Transverse colon (tissue), 4 donors: ENCODE measurements at regions not wholly inside any gene's neighbourhood (a gene's known extent, or its start where the extent isn't known, plus 50 kb on each side); places are given as distances from the start of the nearest gene placed in this dataset.

ENCODE experiments used
- DNase-seq: peaks from one replicate; pipeline ENCODE4 v3.0.0-alpha.2; 2019
- H3K27ac ChIP-seq, 4 donors: fragments of 200-600 bp; sonication (generic); 2 replicates each; pipeline ENCODE4 v1.5.1; 2016 to 2018; ENCODE audit warnings: inconsistent platforms in 4 of 4
- H3K27me3 ChIP-seq: fragments of 200-600 bp; sonication (generic); 2 replicates; pipeline ENCODE4 v1.5.1; 2017; ENCODE audit warnings: inconsistent platforms
- H3K36me3 ChIP-seq, 4 donors: fragments of 200-600 bp; sonication (generic); 2 replicates each; pipeline ENCODE4 v1.5.1; 2017 to 2019; ENCODE audit warnings: inconsistent platforms in 4 of 4
- H3K4me1 ChIP-seq, 4 donors: fragments of 200-600 bp; sonication (generic); 2 replicates each; pipeline ENCODE4 v1.5.1; 2017 to 2020; ENCODE audit warnings: inconsistent platforms in 4 of 4
- H3K4me3 ChIP-seq, 4 donors: fragments of 200-600 bp; sonication (generic); 1 replicate in 1 of 4; 2 replicates in 3 of 4; pipeline versions ENCODE4 v1.5.1 to v1.6.1; 2017 to 2019; ENCODE audit warnings: inconsistent platforms in 4 of 4
- H3K9me3 ChIP-seq, 2 donors: fragments of 200-600 bp; sonication (generic); 2 replicates each; pipeline ENCODE4 v1.5.1; 2017 to 2019; ENCODE audit warnings: inconsistent platforms in 2 of 2
- EP300 ChIP-seq: sonication (generic); formaldehyde crosslinking; IDR thresholded peaks from one replicate; pipeline ENCODE4 v1.6.1; 2017; ENCODE audit warnings: antibody characterized with exemption, low read depth
- POLR2A ChIP-seq: fragments of 450-650 bp; IDR thresholded peaks from one replicate; pipeline ENCODE4 v1.6.1; 2016; ENCODE audit warnings: antibody characterized with exemption, mild to moderate bottlenecking, moderate library complexity
- POLR2AphosphoS5 ChIP-seq, 3 donors: sonication (generic); formaldehyde crosslinking; IDR thresholded peaks; one replicate each; pipeline ENCODE4 v1.6.1; 2016; ENCODE audit warnings: antibody characterized with exemption in 3 of 3
- WGBS, 2 donors: methylation state at CpG; one replicate each; pipeline ENCODE4 v1.1.5; 2018; ENCODE audit warnings: low coverage in 1 of 2; 5-methylcytosine and 5-hydroxymethylcytosine counted together
- in situ Hi-C, 4 donors: fragments of 200-750 bp; cut with MboI; loops; one replicate each; pipeline versions ENCODE4 v1.15.0 to v1.15.1; 2017; ENCODE audit warnings: low sequenced_read_pairs in 3 of 4, low pct_ligation_motif_present in 1 of 4, low pct_unique_long_range_greater_than_20kb in 1 of 4
- intact Hi-C: fragments of 100-400 bp; cut with DNase I; formaldehyde crosslinking; loops from one replicate; pipeline ENCODE4 v1.15.1; 2023; ENCODE audit warnings: low total_unique reads
- TF ChIP-seq, protein P1 (sequence below), 5 experiments: fragments of 200-600 bp in 3 of 5; fragments of 450-650 bp in 2 of 5; sonication (generic) in 3 of 5; IDR thresholded peaks; 1 replicate in 2 of 5; 2 replicates in 3 of 5; pipeline ENCODE4 v1.5.1; 2016 to 2017; ENCODE audit warnings: antibody characterized with exemption in 5 of 5, inconsistent platforms in 3 of 5, mild to moderate bottlenecking in 2 of 5, moderate library complexity in 1 of 5

DNA sequence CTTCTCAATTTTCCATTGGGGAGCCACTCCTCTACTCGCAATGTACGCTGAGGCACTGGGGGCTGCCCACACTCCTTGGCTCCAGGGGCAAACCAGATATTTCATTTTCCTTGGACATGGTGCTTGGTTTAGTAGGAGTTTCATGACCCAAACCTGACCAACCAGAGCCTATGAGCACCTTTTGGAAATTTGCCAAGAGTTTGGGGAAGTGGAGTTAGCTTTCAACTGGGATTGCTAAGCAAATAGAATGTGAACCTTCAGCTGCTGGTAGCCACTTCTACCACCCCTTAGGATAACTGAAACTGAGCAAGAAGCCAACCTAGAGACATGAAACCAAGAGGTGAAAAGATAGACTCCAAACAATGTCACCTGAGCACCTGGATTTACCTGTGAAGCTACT is 74.9 kb upstream of the COL13A1 start:
- Histone ChIP-seq H3K36me3 (no peaks in the 10 kb centered on the region), H3K27me3 (no peaks in the 10 kb centered on the region), H3K9me3 (no peaks in the 10 kb centered on the region), H3K4me3 (no peak overlapping the region), H3K4me1 (peaks cover 0 to 8% (median 0%) of the 10 kb centered on the region in 4 donors), H3K27ac (no peak overlapping the region)
- WGBS, 2 donors, result 100% methylated on average over 2 of the region's 2 CpGs; no CpG with 5 or more reads in 1 of the 2 donors
- TF ChIP-seq POLR2AphosphoS5 (IDR thresholded peaks at IDR 0.05) (no peak), EP300 (no peak), POLR2A (no peak)
- TF ChIP-seq, protein P1, sequence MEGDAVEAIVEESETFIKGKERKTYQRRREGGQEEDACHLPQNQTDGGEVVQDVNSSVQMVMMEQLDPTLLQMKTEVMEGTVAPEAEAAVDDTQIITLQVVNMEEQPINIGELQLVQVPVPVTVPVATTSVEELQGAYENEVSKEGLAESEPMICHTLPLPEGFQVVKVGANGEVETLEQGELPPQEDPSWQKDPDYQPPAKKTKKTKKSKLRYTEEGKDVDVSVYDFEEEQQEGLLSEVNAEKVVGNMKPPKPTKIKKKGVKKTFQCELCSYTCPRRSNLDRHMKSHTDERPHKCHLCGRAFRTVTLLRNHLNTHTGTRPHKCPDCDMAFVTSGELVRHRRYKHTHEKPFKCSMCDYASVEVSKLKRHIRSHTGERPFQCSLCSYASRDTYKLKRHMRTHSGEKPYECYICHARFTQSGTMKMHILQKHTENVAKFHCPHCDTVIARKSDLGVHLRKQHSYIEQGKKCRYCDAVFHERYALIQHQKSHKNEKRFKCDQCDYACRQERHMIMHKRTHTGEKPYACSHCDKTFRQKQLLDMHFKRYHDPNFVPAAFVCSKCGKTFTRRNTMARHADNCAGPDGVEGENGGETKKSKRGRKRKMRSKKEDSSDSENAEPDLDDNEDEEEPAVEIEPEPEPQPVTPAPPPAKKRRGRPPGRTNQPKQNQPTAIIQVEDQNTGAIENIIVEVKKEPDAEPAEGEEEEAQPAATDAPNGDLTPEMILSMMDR (IDR thresholded peaks at IDR 0.05), result no peak
- intact Hi-C loops, result loop anchor here (5.0 kb wide), 2 partner anchors 730 to 1910 kb away; no protein-coding TSS in a partner anchor
- DNase-seq, result no peak
- in situ Hi-C loops, result no loop called here

DNA sequence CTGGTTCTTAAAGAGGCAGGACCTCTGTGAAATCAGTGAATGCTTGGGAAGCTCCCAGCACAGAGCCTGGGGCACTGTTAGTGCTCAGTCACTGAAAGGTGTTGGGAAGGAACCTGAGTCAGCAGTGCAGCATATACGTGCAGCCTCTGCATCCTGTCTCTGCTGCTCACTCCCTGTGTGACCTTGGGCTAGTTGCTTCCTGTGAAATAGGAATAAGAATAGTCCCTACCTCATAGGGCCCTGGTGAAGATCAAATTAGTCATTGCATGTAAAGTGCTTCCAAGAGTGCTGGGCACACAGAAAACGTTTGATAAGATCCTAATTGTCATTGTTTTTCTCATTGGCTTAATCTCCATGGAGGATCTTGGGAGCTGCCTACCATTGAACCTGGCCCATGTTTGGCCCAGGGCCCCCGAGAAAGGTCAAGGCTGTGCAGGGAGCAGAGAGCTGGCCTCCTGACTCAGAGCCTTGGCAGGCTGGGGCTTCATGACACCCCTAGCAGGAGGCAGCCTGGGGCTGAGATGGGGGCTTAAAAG is 73.3 kb upstream of the COL13A1 start:
- Histone ChIP-seq H3K4me3 (no peak overlapping the region), H3K4me1 (peaks cover 0 to 8% (median 0%) of the 10 kb centered on the region in 4 donors), H3K36me3 (no peaks in the 10 kb centered on the region), H3K27me3 (no peaks in the 10 kb centered on the region), H3K27ac (no peak overlapping the region), H3K9me3 (no peaks in the 10 kb centered on the region)
- in situ Hi-C loops, result no loop called here
- DNase-seq, result no peak
- intact Hi-C loops, result loop anchor here (5.0 kb wide), 2 partner anchors 731 to 1909 kb away; no protein-coding TSS in a partner anchor
- no peak for TF ChIP-seq POLR2A
- TF ChIP-seq, protein P1 (IDR thresholded peaks at IDR 0.05), result no peak
- TF ChIP-seq POLR2AphosphoS5 (IDR thresholded peaks at IDR 0.05), result no peak
- no peak for TF ChIP-seq EP300
- 23% methylated on average over 2 of the region's 3 CpGs; no CpG with 5 or more reads in 1 of the 2 donors for WGBS, 2 donors

DNA sequence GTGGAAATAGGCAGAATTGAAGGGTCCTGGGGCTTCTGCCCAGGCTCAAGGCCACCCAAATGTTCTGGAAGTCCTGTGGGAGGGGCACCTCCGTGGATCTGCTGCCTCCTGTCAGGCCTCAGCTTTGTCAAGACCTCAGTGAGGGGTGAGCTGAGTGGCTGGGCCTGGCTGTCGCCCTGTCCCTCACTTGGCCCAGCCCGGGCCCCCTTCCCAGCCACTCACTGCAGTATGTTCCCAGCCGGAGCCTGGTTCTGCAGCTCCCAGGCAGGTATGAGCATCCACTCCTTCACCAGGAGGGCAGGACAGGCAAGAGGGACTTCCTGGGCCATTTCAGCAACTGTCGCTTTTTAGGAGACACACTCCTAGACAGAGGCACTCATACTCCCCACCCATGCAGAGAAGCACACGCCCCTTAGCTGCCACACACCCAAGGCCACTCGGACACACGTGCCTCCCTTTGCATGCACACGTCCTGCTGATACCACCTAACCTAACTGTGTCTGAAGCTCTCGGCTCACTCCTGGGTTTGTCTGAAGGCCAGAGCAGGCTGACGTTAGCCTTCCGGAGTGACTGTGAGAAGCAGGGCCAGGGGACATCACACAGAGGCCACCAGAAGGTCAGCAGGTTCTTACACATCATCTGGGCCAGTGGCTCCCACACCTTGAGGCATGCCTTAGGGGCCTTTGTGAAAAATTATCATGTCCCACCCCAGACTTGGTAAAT is 72.2 kb upstream of the COL13A1 start:
- Histone ChIP-seq H3K27ac (no peak overlapping the region), H3K27me3 (no peaks in the 10 kb centered on the region), H3K4me3 (no peak overlapping the region), H3K4me1 (peaks cover 0 to 8% (median 2%) of the 10 kb centered on the region in 4 donors), H3K36me3 (no peaks in the 10 kb centered on the region), H3K9me3 (no peaks in the 10 kb centered on the region)
- in situ Hi-C loops, result no loop called here
- no peak for DNase-seq
- 80% methylated on average over 10 of the region's 12 CpGs; no CpG with 5 or more reads in 1 of the 2 donors for WGBS, 2 donors
- TF ChIP-seq POLR2A (no peak), POLR2AphosphoS5 (IDR thresholded peaks at IDR 0.05) (no peak), EP300 (no peak)
- TF ChIP-seq, protein P1 (IDR thresholded peaks at IDR 0.05), result no peak
- intact Hi-C loops, result loop anchor here (5.0 kb wide), 2 partner anchors 732 to 1908 kb away; no protein-coding TSS in a partner anchor

DNA sequence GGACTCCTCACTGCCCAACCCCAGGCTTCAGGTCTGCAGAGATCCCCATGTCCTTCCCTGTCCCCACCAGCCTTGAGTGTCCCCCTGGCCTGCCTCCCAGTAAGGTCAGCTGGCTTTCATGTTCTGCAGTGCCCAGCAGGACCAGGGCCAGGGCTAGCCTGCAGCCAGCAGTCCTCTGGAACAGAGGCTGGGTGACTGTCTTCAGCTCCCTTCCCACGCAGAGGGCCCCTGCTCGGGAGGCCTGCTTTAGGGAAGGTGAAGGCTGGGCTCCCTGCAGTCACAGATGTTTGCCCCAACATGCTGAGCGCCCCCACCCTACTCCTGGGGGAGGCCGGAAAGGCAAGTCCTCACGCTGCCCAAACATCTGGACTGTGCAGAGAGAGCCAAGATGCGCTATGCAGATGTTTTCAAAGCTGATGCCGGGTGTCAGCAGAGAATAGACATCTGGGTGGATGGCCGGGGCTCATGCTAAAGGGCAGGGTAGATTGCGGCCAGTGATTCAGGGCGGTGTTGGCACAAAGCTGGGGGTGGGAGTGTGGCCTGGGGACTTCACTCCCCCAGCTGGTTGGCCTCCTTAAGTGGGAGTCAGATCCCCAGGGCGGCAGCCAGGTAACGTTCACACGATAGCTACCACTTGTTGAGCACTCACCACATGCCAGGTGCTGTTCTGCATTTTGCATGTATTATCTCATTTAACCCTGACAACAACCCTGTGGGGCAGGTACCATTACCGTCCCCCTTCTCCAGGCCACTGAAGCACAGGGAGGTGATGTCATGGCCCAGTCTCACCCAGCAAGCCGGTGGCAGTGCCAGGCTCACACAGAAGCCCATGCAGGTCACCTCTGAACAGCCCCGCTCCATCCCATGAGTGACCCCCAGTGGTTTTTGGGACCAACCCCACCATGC is 71.2 kb upstream of the COL13A1 start:
- WGBS, 2 donors, result 60% methylated on average over 14 of the region's 16 CpGs; no CpG with 5 or more reads in 1 of the 2 donors
- DNase-seq, result no peak

More for the DNA sequence above, 71.2 kb upstream of the COL13A1 start:
- Histone ChIP-seq H3K36me3 (no peaks in the 10 kb centered on the region), H3K9me3 (no peaks in the 10 kb centered on the region), H3K27ac (peak overlapping the region in 1 of 4 donors; percentile 29), H3K4me3 (no peak overlapping the region), H3K4me1 (peaks cover 0 to 8% (median 2%) of the 10 kb centered on the region in 4 donors), H3K27me3 (no peaks in the 10 kb centered on the region)
- TF ChIP-seq, protein P1 (IDR thresholded peaks at IDR 0.05), result no peak
- TF ChIP-seq EP300, result no peak
- no peak for TF ChIP-seq POLR2A
- TF ChIP-seq POLR2AphosphoS5 (IDR thresholded peaks at IDR 0.05), result no peak
- intact Hi-C loops (no loop called here), in situ Hi-C loops (no loop called here)
